Neuronal stem cell (in vitro differentiated cells): ENCODE measurements at regions not wholly inside any gene's neighbourhood (a gene's known extent, or its start where the extent isn't known, plus 50 kb on each side); places are given as distances from the start of the nearest gene placed in this dataset.

Source experiments
- DNase-seq: peaks from one replicate; pipeline ENCODE4 v3.0.0-alpha.2; 2013; ENCODE audit warnings: low spot score
- H2AFZ ChIP-seq: one replicate; pipeline ENCODE4 v1.6.1; 2013; ENCODE audit warnings: mild to moderate bottlenecking, low read length, inconsistent platforms
- H2AK5ac ChIP-seq: 2 replicates; pipeline ENCODE4 v1.6.1; 2013; ENCODE audit warnings: low read depth, mild to moderate bottlenecking, inconsistent platforms, low read length, moderate library complexity, mixed read lengths
- H2BK120ac ChIP-seq: 2 replicates; pipeline ENCODE4 v1.6.1; 2013; ENCODE audit warnings: low read depth, mild to moderate bottlenecking, inconsistent platforms, low read length, moderate library complexity, mixed read lengths
- H2BK12ac ChIP-seq: one replicate; pipeline ENCODE4 v1.6.1; 2013; ENCODE audit warnings: low read length, inconsistent platforms
- H2BK15ac ChIP-seq: 2 replicates; pipeline ENCODE4 v1.6.1; 2013; ENCODE audit warnings: mild to moderate bottlenecking, low read length, inconsistent platforms, mixed read lengths
- H2BK5ac ChIP-seq: one replicate; pipeline ENCODE4 v1.6.1; 2013; ENCODE audit warnings: inconsistent platforms, mild to moderate bottlenecking, low read length, moderate library complexity
- H3K14ac ChIP-seq: one replicate; pipeline ENCODE4 v1.6.1; 2013; ENCODE audit warnings: low read length, inconsistent platforms
- H3K18ac ChIP-seq: 2 replicates; pipeline ENCODE4 v1.6.1; 2013; ENCODE audit warnings: low read length, inconsistent platforms
- H3K23ac ChIP-seq: 2 replicates; pipeline ENCODE4 v1.6.1; 2013; ENCODE audit warnings: low read depth, mild to moderate bottlenecking, mixed read lengths, low read length, inconsistent platforms; ENCODE audit not compliant: poor library complexity
- H3K27ac ChIP-seq: replicated peaks from 3 replicates; pipeline ENCODE4 v1.5.1; 2013; ENCODE audit warnings: low read length, inconsistent platforms
- H3K27me3 ChIP-seq, 3 experiments: 2 replicates each; pipeline ENCODE4 v1.6.1; 2013; ENCODE audit warnings: low read length in 3 of 3, mild to moderate bottlenecking in 2 of 3, inconsistent platforms in 1 of 3, low read depth in 1 of 3, mixed read lengths in 1 of 3, moderate library complexity in 1 of 3; ENCODE audit not compliant: control insufficient read depth in 3 of 3, insufficient read depth in 3 of 3
- H3K36me3 ChIP-seq, 2 donors: replicated peaks in 1 of 2; 2 replicates each; pipeline ENCODE4 v1.6.1; 2013; ENCODE audit warnings: low read length in 2 of 2; ENCODE audit not compliant: control insufficient read depth in 2 of 2, insufficient read depth in 2 of 2
- H3K4ac ChIP-seq: 2 replicates; pipeline ENCODE4 v1.6.1; 2013; ENCODE audit warnings: inconsistent platforms, mild to moderate bottlenecking, low read length, moderate library complexity
- H3K4me1 ChIP-seq, 2 donors: 1 replicate in 1 of 2; 2 replicates in 1 of 2; pipeline ENCODE4 v1.6.1; 2013; ENCODE audit warnings: low read length in 2 of 2, low read depth in 1 of 2; ENCODE audit not compliant: control insufficient read depth in 2 of 2, insufficient read depth in 1 of 2
- H3K4me2 ChIP-seq: one replicate; pipeline ENCODE4 v1.6.1; 2013; ENCODE audit warnings: mild to moderate bottlenecking, low read length, inconsistent platforms; ENCODE audit not compliant: insufficient read depth, poor library complexity, severe bottlenecking
- H3K4me3 ChIP-seq, 2 donors: 2 replicates each; pipeline ENCODE4 v1.5.1; 2013; ENCODE audit warnings: low read length in 2 of 2, mild to moderate bottlenecking in 2 of 2, inconsistent platforms in 1 of 2, moderate library complexity in 1 of 2
- H3K79me1 ChIP-seq: one replicate; pipeline ENCODE4 v1.6.1; 2013; ENCODE audit warnings: low read depth, mild to moderate bottlenecking, inconsistent platforms, low read length, moderate library complexity
- H3K9ac ChIP-seq: one replicate; pipeline ENCODE4 v1.6.1; 2013; ENCODE audit warnings: mild to moderate bottlenecking, low read depth, low read length, inconsistent platforms; ENCODE audit not compliant: poor library complexity
- H3K9me3 ChIP-seq, 2 donors: replicated peaks in 1 of 2; 2 replicates each; pipeline versions ENCODE3 to v1.6.1; 2013; ENCODE audit warnings: low read length in 2 of 2, mild to moderate bottlenecking in 2 of 2, inconsistent platforms in 1 of 2, low read depth in 1 of 2, mixed read lengths in 1 of 2, moderate library complexity in 1 of 2; ENCODE audit not compliant: control insufficient read depth in 2 of 2, insufficient read depth in 1 of 2
- H4K8ac ChIP-seq: one replicate; pipeline ENCODE4 v1.6.1; 2013; ENCODE audit warnings: low read depth, mild to moderate bottlenecking, inconsistent platforms, low read length, moderate library complexity
- H4K91ac ChIP-seq: one replicate; pipeline ENCODE4 v1.6.1; 2013; ENCODE audit warnings: low read length, low read depth, mild to moderate bottlenecking, inconsistent platforms; ENCODE audit not compliant: poor library complexity
- WGBS, 2 donors: extraction: QIAGEN DNeasy Blood & Tissue Kit; methylation state at CpG; one replicate each; pipeline ENCODE4 v1.1.7; 2013; ENCODE audit warnings: missing lambda C conversion rate in 2 of 2, mixed read lengths in 1 of 2; ENCODE audit not compliant: insufficient read length in 2 of 2, insufficient replicate concordance in 1 of 2; ENCODE audit errors: extremely low coverage in 2 of 2; 5-methylcytosine and 5-hydroxymethylcytosine counted together

- WGBS, 2 donors, result no CpG with 5 or more reads among the region's 2 CpGs
These were observed 442.4 kb downstream of the LTN1 start for GRCh38 chr21:28550057-28550825.

GRCh38 chr21:28548291-28548690 lies 444.4 kb downstream of the LTN1 start:
- H3K23ac ChIP-seq, result no peak overlapping the region
- H3K4me3 ChIP-seq, result no peak overlapping the region
- no CpG with 5 or more reads among the region's 2 CpGs for WGBS, 2 donors
- H3K14ac ChIP-seq, result no peak overlapping the region
- no peaks in the 10 kb centered on the region for H3K36me3 ChIP-seq
- no peak for DNase-seq
- H2AK5ac ChIP-seq, result no peak overlapping the region
- H3K18ac ChIP-seq, result no peak overlapping the region
- no peaks in the 10 kb centered on the region for H3K4me1 ChIP-seq
- H3K4me2 ChIP-seq, result no peak overlapping the region
- H2BK120ac ChIP-seq, result no peak overlapping the region
- H2BK5ac ChIP-seq, result no peak overlapping the region
- H3K27ac ChIP-seq, result no peak overlapping the region
- H3K27me3 ChIP-seq, result no peaks in the 10 kb centered on the region
- no peaks in the 10 kb centered on the region for H3K9me3 ChIP-seq
- H3K9ac ChIP-seq, result no peak overlapping the region
- H2BK15ac ChIP-seq, result no peak overlapping the region
- no peaks in the 10 kb centered on the region for H3K79me1 ChIP-seq
- no peak overlapping the region for H4K8ac ChIP-seq
- no peak overlapping the region for H2AFZ ChIP-seq
- no peak overlapping the region for H2BK12ac ChIP-seq
- no peak overlapping the region for H3K4ac ChIP-seq
- H4K91ac ChIP-seq, result no peak overlapping the region

More at GRCh38 chr21:28550057-28550825, 442.4 kb downstream of the LTN1 start:
- H3K9me3 ChIP-seq, result peaks cover 0 to 1% of the 10 kb centered on the region in 2 donors
- H3K79me1 ChIP-seq, result no peaks in the 10 kb centered on the region
- no peak overlapping the region for H2BK15ac ChIP-seq
- no peaks in the 10 kb centered on the region for H3K36me3 ChIP-seq
- H2BK12ac ChIP-seq, result no peak overlapping the region
- no peak overlapping the region for H3K4ac ChIP-seq
- no peak overlapping the region for H3K9ac ChIP-seq
- no peak overlapping the region for H2BK120ac ChIP-seq
- no peak overlapping the region for H3K23ac ChIP-seq
- DNase-seq, result no peak
- peaks cover 0 to 1% of the 10 kb centered on the region in 2 donors for H3K4me1 ChIP-seq
- no peak overlapping the region for H2AFZ ChIP-seq
- no peak overlapping the region for H3K4me2 ChIP-seq
- H3K4me3 ChIP-seq, result no peak overlapping the region
- no peak overlapping the region for H3K14ac ChIP-seq
- no peak overlapping the region for H2BK5ac ChIP-seq
- H2AK5ac ChIP-seq, result no peak overlapping the region
- no peak overlapping the region for H3K27ac ChIP-seq
- H3K27me3 ChIP-seq, result no peaks in the 10 kb centered on the region
- H4K91ac ChIP-seq, result no peak overlapping the region
- H3K18ac ChIP-seq, result no peak overlapping the region
- no peak overlapping the region for H4K8ac ChIP-seq

GRCh38 chr21:28547766-28548165 lies 444.9 kb downstream of the LTN1 start:
- Histone ChIP-seq H3K79me1 (no peaks in the 10 kb centered on the region), H2BK15ac (no peak overlapping the region), H3K27me3 (no peaks in the 10 kb centered on the region), H3K18ac (no peak overlapping the region), H2AK5ac (no peak overlapping the region), H3K14ac (no peak overlapping the region), H3K4me3 (no peak overlapping the region), H3K4me2 (no peak overlapping the region), H3K9me3 (no peaks in the 10 kb centered on the region), H2AFZ (no peak overlapping the region), H4K8ac (no peak overlapping the region), H3K9ac (no peak overlapping the region), H2BK12ac (no peak overlapping the region), H3K23ac (no peak overlapping the region), H3K36me3 (no peaks in the 10 kb centered on the region), H3K27ac (no peak overlapping the region), H3K4ac (no peak overlapping the region), H3K4me1 (no peaks in the 10 kb centered on the region), H2BK5ac (no peak overlapping the region), H2BK120ac (no peak overlapping the region), H4K91ac (no peak overlapping the region)
- no CpG with 5 or more reads among the region's 3 CpGs for WGBS, 2 donors
- no peak for DNase-seq

GRCh38 chr21:28543975-28544374 lies 448.7 kb downstream of the LTN1 start:
- Histone ChIP-seq H2BK15ac (no peak overlapping the region), H3K4me1 (no peaks in the 10 kb centered on the region), H2AFZ (no peak overlapping the region), H3K9ac (no peak overlapping the region), H2BK12ac (no peak overlapping the region), H4K8ac (no peak overlapping the region), H3K14ac (no peak overlapping the region), H3K79me1 (no peaks in the 10 kb centered on the region), H4K91ac (no peak overlapping the region), H2AK5ac (no peak overlapping the region), H3K23ac (no peak overlapping the region), H3K36me3 (no peaks in the 10 kb centered on the region), H3K4me3 (no peak overlapping the region), H3K18ac (no peak overlapping the region), H2BK5ac (no peak overlapping the region), H3K27ac (no peak overlapping the region), H2BK120ac (no peak overlapping the region), H3K9me3 (no peaks in the 10 kb centered on the region), H3K4me2 (no peak overlapping the region), H3K4ac (no peak overlapping the region), H3K27me3 (no peaks in the 10 kb centered on the region)
- WGBS, 2 donors, result no CpG with 5 or more reads among the region's 1 CpG
- no peak for DNase-seq
